ENCODE measurements at regions not wholly inside any gene's neighbourhood (a gene's known extent, or its start where the extent isn't known, plus 50 kb on each side); places are given as distances from the start of the nearest gene placed in this dataset.

GRCh38 chr5:28369418-28369817 is 1331.0 kb upstream of the CDH9 start:
- TF ChIP-seq CTCF (IDR thresholded peaks at IDR 0.05) (no peak), POLR2AphosphoS5 (IDR thresholded peaks at IDR 0.05) (no peak), POLR2A (IDR thresholded peaks at IDR 0.05; ENCODE audit: low read depth) (no peak), EP300 (IDR thresholded peaks at IDR 0.05) (no peak)
